T47D (cell line): ENCODE measurements at regions not wholly inside any gene's neighbourhood (a gene's known extent, or its start where the extent isn't known, plus 50 kb on each side); places are given as distances from the start of the nearest gene placed in this dataset.
A peak's percentile ranks its signal among the peaks of the same experiment; 100 is the strongest.

ENCODE experiments used
- DNase-seq, 2 experiments: peaks; one replicate each; pipeline versions ENCODE4 v3.0.0 to v3.0.0-alpha.2; 2011 to 2012; ENCODE audit warnings: low read depth in 1 of 2, low spot score in 1 of 2
- JUND ChIP-seq: IDR thresholded peaks from 2 replicates; pipeline ENCODE4 v1.6.1; 2012; ENCODE audit warnings: low read depth
- in situ Hi-C: cut with HindIII; loops from 2 replicates; pipeline ENCODE4 v1.10.0; 2016; ENCODE audit warnings: low sequenced_read_pairs, low pct_unique_long_range_greater_than_20kb

GRCh38 chr2:53235836-53236582 is 531.6 kb upstream of the CHAC2 start:
- TF ChIP-seq JUND: no peak
- DNase-seq: no peak
- in situ Hi-C loops: no loop called here

DNA sequence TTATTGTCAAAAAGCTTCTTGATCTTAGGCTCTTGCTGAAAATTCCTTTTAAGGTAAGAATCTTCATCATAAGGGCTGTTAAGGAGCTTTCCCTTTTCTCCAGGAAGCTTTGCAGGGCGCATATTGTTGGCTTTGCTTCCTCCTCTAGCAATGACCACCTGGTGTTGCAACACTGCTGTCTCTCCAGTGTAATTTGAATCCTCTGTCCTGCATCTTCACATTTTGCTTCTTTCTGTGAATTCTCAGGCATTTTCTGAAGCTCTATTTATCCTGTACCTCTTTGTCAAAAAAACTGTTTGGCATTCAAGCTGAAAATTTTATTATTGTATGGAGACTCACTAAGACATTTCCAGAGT is 533.1 kb upstream of the CHAC2 start:
- no peak for DNase-seq
- TF ChIP-seq JUND: no peak
- in situ Hi-C loops: no loop called here

GRCh38 chr2:53233759-53234547 is 533.7 kb upstream of the CHAC2 start:
- TF ChIP-seq JUND: no peak
- DNase-seq: no peak
- in situ Hi-C loops: no loop called here

- no peak for TF ChIP-seq JUND
- no peak for DNase-seq
- in situ Hi-C loops: no loop called here
Measured at GRCh38 chr2:53231908-53232307, 535.7 kb upstream of the CHAC2 start.

DNA sequence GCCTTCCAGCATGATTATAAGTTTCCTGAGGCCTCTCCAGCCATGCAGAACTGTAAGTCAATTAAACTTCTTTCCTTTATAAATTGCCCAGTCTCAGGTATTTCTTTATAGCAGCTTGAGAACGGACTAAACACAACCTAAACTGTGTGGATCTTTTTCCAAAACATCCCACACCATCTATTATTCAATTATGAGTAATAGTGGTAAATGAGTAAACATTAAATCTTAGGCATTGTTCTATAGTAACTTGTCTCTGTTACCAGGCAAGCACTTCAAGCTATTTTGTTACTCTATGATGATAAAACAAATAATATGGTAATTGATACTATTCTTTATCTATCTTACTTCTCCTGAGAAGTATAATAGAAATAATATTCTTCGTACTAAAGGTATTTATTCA is 536.9 kb upstream of the CHAC2 start:
- TF ChIP-seq JUND: no peak
- in situ Hi-C loops: no loop called here
- DNase-seq: no peak

DNA sequence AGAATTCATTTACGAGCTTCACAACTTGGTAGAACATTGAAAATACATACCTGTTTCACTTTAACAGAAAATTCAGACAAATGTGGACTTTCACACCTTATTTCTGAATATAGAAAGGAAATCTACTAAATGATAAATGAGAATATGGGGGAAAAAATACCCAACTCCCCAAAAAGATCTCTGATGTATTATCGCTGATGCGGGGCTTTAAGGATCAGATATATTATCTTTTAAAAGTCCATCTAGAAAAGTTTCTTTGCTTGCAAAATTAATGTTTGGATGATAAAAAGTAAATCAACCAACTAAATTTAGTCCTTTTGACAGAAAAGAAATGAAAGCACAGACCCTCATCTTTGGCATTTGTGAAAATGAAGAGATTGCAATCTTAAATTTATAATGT is 540.1 kb upstream of the CHAC2 start:
- no peak for DNase-seq
- in situ Hi-C loops: no loop called here
- no peak for TF ChIP-seq JUND

DNA sequence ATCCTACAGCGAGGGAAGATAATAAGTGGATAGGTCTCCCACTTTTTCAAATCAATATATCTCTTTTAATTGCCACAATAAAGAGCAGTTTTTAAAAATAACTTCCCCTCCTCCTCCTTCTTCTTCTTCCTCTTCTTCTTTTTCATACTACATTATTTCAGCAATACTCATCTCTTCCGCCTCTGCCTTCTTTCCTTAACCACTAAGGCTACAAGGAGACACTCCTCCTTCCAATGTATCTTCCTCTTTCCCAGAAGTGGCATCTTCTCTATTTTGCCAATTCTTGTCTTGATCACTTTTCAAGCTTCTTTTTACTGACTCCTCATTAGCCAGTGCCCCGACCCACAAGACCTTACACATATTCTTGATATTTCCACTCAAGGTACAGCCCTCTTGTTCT is 546.6 kb upstream of the CHAC2 start:
- no peak for DNase-seq
- in situ Hi-C loops: no loop called here
- no peak for TF ChIP-seq JUND

DNA sequence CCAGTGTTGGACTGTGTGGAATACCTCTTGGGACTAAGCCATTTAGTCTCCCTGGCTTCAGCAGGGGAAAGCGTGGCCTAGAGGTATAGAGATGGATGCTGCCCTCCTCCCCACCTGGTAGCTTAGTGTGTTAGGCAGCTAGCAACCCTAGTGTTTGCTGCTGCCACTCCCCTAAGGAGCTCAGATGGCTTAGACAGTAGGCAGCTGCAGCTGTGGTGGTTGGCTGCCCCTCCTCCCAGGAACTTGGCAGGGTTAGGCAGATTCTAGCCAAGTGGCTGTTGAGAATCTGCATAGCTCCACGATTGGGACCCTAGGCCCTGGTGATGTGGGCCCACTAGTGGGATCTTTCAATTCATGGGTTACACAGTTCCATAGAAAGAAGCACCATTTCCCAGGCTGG is 550.4 kb upstream of the CHAC2 start:
- in situ Hi-C loops: no loop called here
- no peak for TF ChIP-seq JUND
- DNase-seq: no peak

DNA sequence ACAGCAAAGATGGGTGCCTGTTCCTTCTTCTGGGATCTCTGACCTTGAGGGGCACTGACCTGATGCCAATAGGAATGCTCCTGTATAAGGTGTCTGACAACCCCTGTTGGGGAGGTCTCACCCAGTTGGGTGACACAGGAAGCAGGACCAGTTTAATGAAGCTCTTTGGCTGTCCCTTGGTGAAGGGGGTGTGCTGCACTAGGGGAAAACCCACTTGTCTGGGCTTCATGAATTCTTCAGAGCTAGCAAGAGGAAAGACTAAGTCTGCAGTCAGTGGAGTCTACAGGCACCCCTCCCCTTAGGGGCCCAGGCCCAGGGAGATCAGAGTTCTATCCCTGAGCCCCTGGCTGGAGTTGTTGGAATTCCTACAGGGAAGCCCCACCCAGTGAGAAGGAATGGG is 550.8 kb upstream of the CHAC2 start:
- DNase-seq: no peak
- in situ Hi-C loops: no loop called here
- no peak for TF ChIP-seq JUND

DNA sequence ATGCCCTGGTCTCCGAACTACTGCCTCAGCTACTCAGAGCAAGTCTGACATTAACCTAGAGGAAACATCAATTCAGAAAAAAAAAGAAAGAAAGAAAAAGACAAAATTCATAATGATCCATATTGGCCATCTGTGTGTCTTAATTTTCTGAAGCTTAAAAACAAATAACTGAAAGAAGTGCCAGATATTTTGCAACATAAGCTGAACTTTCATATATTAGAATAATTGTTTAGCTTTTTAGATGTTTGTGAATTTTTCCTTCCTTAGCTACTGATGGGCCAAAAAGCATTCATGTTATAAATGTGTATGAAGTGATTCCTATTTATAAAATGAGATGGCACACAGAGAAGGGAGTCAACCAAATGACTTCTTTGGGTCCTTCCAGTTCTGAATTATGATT is 555.0 kb upstream of the CHAC2 start:
- in situ Hi-C loops: no loop called here
- no peak for TF ChIP-seq JUND
- DNase-seq: no peak

GRCh38 chr2:53211201-53211774 is 556.3 kb upstream of the CHAC2 start:
- in situ Hi-C loops: no loop called here
- DNase-seq: no peak
- TF ChIP-seq JUND: no peak

GRCh38 chr2:53210538-53210937 is 557.1 kb upstream of the CHAC2 start:
- in situ Hi-C loops: no loop called here
- no peak for TF ChIP-seq JUND
- peak in 1 of 2 experiments; percentile 2 for DNase-seq
